HEK293T (cell line): ENCODE measurements at regions not wholly inside any gene's neighbourhood (a gene's known extent, or its start where the extent isn't known, plus 50 kb on each side); places are given as distances from the start of the nearest gene placed in this dataset.

ENCODE experiments used
- HDGF ChIP-seq: fragments of 450-650 bp; IDR thresholded peaks from 2 replicates; pipeline ENCODE4 v1.6.1; 2017; ENCODE audit warnings: antibody characterized with exemption, borderline replicate concordance
- SP1 ChIP-seq: fragments of 450-650 bp; IDR thresholded peaks from 2 replicates; pipeline ENCODE4 v1.6.1; 2017

DNA sequence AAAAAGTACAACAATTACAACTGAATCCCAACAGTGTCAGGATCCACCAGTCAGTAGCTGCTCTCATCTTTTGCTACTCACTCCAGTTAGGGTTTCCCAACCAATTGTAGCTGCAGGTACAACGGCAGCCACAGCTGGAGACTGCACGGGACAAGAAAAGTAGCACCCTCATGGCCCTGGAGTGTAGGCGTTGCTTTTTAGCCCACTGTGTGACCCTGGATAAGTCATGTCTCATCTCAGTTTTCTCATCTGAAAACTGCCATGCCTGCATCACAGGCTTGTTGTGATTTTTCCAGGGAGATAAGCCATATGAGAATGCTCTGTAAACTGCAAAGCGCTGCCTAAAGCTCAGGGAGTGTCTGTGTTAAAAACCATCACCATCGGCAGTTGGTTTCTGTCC is 535.6 kb upstream of the IL12A start:
- no peak for TF ChIP-seq SP1
- TF ChIP-seq HDGF, result no peak
